Activated CD8-positive, alpha-beta memory T cell treated with anti-CD3 and anti-CD28 coated beads, Interleukin-2, amount 50 U/mL, for 24 hours (primary cell): ENCODE measurements at regions not wholly inside any gene's neighbourhood (a gene's known extent, or its start where the extent isn't known, plus 50 kb on each side); places are given as distances from the start of the nearest gene placed in this dataset.
"Not testable (repeated sequence)": the region's sequence is repeated elsewhere in the genome, so short reads cannot be mapped to it uniquely, and the experiment has no call there.

Experiments used
- DNase-seq: peaks from one replicate; pipeline ENCODE4 v3.0.0-alpha.2; 2020; ENCODE audit errors: extremely low read depth

- DNase-seq, result no peak
Measured at GRCh38 chr4:188282471-188283232, 143.4 kb downstream of the TRIML1 start.

- no peak for DNase-seq
Measured at GRCh38 chr4:188287169-188287894, 148.1 kb downstream of the TRIML1 start.

- no peak for DNase-seq
Measured at GRCh38 chr4:188289531-188290125, 150.4 kb downstream of the TRIML1 start.

- no peak for DNase-seq
Measured at GRCh38 chr4:188295899-188296298, 156.7 kb downstream of the TRIML1 start.

- no peak for DNase-seq
Measured at GRCh38 chr4:188296331-188296730, 157.1 kb downstream of the TRIML1 start.

- no peak for DNase-seq
Measured at GRCh38 chr4:188297873-188298272, 158.6 kb downstream of the TRIML1 start.

- DNase-seq, result no peak
Measured at GRCh38 chr4:188299161-188299560, 159.9 kb downstream of the TRIML1 start.

- DNase-seq, result no peak
Measured at GRCh38 chr4:188300385-188300784, 161.1 kb downstream of the TRIML1 start.

GRCh38 chr4:188305690-188306089, 166.4 kb downstream of the TRIML1 start:
- DNase-seq, result no peak

- no peak for DNase-seq
Measured at GRCh38 chr4:188307591-188307990, 168.3 kb downstream of the TRIML1 start.

GRCh38 chr4:188308142-188308541, 168.9 kb downstream of the TRIML1 start:
- DNase-seq, result no peak

GRCh38 chr4:188316391-188316790, 177.2 kb downstream of the TRIML1 start:
- DNase-seq, result no peak

GRCh38 chr4:188328966-188329365, 189.7 kb downstream of the TRIML1 start:
- DNase-seq, result no peak

GRCh38 chr4:188329521-188329920, 190.3 kb downstream of the TRIML1 start:
- no peak for DNase-seq

- no peak for DNase-seq
Measured at GRCh38 chr4:188332265-188332664, 193.0 kb downstream of the TRIML1 start.

GRCh38 chr4:188336891-188337290, 197.7 kb downstream of the TRIML1 start:
- no peak for DNase-seq

GRCh38 chr4:188341428-188341827, 202.2 kb downstream of the TRIML1 start:
- DNase-seq, result no peak

- DNase-seq, result no peak
Measured at GRCh38 chr4:188346171-188346809, 207.0 kb downstream of the TRIML1 start.

GRCh38 chr4:188347339-188347738, 208.1 kb downstream of the TRIML1 start:
- no peak for DNase-seq

- DNase-seq, result not testable (repeated sequence)
Measured at GRCh38 chr4:188349569-188349968, 210.3 kb downstream of the TRIML1 start.

GRCh38 chr4:188363196-188363595, 224.0 kb downstream of the TRIML1 start:
- no peak for DNase-seq

- no peak for DNase-seq
Measured at GRCh38 chr4:188370777-188371176, 231.5 kb downstream of the TRIML1 start.
